GM21515 (cell line): ENCODE measurements at regions not wholly inside any gene's neighbourhood (a gene's known extent, or its start where the extent isn't known, plus 50 kb on each side); places are given as distances from the start of the nearest gene placed in this dataset.
"Not testable (repeated sequence)": the region's sequence is repeated elsewhere in the genome, so short reads cannot be mapped to it uniquely, and the experiment has no call there.

Experiments used
- ATAC-seq: cut with Tn5 transposase; IDR thresholded peaks from one replicate; pipeline ENCODE4 v1.9.1; 2021; ENCODE audit not compliant: unreplicated experiment

DNA sequence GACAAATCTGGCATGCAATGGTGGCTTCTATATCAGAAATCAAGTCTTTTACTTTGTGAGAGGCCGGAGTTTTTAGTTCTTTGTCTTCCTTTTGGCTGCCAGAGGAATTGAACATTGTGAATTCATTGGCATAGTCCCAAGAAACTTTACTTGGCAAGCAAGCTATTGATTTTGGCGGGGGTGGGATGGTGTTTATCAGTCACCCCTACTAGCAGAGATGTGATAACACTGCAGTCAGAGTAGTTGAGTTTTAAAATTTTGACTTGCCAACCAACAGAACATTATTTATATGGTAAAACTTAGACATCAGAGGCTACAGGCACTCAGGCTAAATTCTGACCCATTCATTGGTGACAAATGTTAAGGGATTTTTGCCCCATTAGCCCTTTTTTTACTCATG lies 129.7 kb downstream of the FAM72C start:
- ATAC-seq: not testable (repeated sequence)

DNA sequence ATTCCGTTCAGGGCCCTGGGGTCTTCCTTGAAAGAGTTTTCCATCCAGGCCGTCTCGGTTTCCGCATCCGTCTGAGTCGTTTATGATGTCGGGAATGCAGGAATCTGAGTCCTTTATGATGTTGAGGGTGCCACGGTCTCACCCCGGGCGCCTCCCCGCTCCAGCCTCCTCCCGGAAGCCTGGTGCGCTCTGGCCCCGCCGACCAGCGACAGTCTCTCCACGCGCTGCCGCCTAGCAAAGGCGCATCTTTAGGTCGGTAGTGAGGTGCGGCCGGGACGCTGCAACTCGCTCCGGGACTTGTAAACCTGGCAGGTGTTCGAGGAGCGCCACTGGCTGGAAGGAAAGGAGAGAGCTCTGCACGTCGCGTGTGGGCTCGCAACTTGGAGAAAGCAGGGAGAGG lies 132.6 kb downstream of the FAM72C start:
- not testable (repeated sequence) for ATAC-seq

DNA sequence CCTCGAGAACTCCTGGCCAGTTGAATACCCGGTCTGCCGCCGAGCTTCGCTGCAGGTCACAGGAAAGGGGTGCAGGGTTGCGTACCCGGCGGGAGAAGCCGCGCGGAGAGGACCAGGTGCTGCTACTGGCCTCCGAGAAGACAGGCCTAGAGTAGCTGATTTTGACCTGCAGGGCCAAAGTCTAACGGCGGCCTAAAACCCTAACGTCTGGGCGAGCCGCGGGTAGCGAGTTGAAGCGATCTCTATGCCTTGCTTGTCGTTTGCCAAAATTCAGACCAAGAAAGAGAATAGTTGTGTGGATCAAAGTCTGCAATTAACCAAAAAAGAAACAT lies 133.2 kb downstream of the FAM72C start:
- not testable (repeated sequence) for ATAC-seq

DNA sequence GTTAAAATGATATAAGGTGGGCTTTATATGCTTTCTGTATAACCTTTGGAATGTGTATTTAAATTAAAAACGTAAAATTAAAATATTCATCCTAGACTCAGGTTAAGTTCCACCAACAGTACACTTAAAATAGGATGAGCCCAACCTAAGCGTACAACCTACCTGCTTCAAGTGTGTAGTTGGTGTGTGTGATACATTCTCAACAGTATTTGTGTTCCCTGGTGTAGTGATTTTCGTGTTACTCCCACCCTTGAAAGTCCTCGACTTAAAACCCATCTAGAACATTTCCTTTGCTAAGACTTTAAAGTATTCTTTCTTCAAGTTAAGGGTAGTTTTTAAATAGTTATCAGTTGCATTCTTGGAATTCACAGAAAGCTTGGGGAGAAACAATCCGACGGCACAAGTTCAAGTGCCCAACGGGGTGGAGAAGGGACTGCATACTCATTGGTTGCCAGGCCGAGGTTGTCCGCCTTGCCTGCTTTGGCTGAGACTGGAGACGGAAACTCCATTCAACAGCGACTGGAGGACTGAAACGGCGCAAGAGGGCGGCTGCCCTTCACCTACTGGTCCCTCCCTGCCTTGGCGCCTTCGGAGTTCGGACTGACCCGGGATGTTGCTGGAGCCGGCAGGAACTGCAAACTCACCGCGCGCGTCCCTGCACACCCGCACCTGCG lies 133.7 kb downstream of the FAM72C start:
- ATAC-seq: not testable (repeated sequence)

DNA sequence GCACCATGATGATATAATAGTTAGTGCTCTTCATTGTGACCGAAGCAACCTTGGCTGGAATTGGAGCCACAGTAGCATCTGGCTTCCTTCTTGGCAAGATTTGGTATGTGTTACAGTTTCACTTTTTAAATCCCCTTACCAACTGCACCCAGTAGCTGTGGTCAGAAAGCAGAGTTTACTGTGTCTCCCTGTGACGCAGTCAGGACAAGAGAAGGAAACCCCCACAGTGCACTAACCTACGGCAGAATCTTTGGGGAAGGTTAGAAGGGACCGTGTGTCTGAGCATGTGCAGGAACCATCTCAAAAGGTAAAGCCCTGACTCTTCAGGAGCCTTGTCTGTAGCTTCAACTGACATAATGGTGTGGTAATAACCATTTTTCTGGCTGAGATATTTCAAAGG lies 138.4 kb downstream of the FAM72C start:
- ATAC-seq: not testable (repeated sequence)

DNA sequence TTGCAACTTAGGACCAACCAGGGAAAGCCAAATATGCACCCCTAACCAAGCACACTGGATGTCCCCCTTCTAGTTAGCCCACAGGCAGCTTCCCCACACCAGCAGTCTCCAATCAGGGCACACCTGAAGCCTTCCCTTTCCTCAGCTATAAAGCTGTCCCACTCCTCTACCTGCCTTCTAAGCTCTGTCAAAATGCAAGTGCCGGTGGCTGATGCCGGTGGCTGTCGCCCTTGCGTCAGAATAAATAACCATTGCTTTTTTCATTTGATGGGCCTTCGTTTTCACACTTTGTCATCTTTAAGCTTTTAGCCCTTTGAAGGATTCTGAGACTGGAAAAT lies 139.4 kb downstream of the FAM72C start:
- not testable (repeated sequence) for ATAC-seq

DNA sequence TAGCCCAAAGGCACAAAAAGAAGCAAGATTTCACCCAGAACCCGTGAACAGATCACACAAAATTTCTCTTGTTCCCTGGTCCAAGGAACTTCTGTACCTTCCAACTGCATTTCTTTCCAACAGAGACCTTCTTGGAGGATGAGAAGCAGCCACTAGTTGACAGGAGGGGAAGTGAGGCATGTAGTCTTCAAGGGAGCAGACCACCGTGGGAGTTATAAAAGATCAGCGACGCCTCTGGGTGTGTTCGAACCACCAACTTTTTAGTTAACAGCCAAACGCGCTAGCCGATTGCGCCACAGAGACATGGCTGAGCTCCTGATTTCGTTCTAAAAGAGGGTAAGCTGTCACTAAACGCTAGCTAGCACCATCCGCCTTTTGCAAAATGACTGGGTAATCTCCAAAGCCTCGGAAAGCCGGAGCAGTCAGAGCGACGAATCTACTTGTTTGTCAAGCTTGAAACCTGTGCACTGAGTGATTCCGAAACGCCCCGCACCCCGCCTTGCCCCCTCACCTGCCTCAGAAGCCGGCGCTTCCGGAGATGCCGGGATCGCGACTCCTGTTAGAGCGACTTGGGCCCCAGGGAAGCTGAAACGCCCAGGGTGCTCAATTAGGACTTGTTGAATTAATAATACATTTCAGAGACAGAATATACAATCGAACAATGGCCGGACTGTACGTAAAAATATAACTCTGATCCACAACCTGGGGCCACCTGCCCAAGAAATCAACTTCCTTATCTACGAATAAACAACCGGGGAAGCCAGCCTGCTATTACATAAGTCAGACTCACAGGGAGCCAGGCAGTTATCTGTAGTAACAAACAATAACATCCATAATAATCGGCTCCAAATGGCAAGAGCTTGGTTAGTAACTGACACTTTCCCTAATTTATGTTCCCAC lies 140.1 kb downstream of the FAM72C start:
- ATAC-seq: not testable (repeated sequence)

DNA sequence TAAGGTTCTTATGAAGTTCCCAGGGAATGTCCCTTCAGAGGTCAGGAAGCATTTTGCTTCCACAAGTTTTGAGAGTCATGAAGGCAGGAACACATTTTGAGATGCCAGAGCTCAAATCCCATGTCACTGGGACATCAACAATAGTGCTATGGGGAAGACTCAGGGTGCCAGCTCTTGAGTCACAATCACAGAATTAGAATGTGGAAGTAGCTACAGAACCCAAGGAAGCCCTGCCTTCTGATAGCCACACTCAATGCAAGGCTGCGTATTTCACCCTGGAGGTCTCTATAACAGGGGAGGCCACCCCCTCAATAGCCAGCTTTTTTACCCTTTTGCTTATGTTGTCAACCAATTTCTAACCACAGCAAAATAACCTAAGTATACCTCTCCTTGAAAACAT lies 145.6 kb downstream of the FAM72C start:
- not testable (repeated sequence) for ATAC-seq

DNA sequence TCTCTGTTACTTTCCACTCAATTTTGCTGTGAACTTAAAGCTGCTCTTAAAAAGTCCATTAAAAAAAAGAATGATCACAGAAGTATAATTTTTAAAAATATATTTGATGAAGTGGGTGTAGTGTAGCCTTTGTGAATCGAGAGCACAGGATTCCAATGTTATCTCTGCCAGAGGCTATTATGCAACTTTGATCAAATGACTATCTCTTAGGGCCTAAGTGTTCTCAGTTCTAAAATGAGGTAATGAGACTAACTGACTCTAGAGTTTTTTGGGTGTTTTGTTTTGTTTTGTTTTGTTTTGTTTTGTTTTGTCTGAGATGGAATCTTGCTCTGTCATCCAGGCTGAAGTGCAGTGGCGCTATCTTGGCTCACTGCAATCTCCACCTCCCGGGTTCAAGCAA lies 147.5 kb downstream of the FAM72C start:
- ATAC-seq: not testable (repeated sequence)

DNA sequence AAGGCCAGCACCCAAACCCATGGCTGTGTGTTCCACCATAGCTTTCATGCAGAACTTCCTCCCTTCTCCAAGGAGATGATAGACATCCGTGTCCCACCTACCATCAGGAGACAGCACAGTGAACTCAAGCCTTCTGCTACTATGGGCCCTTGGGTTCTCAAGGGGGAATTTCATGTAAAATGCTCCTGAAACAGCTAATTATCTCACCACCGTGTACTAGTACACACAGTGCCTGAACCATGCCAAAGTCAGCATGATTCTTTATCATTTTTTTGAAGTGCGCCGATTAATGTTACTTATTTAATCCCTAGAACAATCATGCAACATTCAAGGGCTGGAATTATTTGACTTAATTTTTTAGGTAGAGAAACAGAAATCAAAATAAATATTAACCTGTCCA lies 151.7 kb downstream of the FAM72C start:
- ATAC-seq: not testable (repeated sequence)

DNA sequence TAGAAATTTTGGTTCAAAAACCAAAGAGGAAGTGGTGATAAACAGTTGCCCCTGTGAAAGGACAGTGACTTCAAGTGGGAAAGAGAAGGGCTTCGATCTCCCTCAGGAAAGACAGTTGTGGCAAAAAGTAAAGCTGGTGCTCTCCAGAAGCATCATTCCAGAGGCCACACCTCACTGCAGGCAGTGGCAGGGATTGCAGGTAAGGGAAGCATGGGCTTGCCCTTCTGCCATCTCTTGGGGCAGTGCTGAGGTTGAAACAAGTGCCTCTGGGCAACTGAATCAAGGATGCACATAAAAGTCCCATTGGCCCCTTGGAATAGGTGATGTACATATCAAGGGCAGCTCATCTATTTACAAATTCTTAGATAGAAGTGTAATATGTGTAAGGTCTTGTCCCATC lies 155.4 kb downstream of the FAM72C start:
- not testable (repeated sequence) for ATAC-seq

DNA sequence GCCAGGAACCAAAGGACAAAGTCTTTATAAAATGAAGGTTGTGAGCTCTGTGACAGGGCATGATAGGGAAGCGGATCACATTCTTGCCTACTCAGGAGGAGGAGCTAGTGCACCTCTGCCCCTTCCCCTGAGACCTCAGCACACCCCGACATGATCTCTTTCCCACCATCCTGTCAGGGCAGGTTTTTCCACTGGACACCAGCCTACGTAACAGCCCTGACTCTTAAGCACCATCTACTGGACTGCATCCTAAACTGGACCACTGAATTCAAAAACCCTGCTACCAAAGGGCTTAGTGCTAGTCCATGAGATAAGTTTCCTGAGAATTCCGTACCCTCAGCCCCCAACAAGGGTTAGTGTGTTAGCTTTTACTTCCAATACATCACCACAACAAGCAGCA lies 166.4 kb downstream of the FAM72C start:
- not testable (repeated sequence) for ATAC-seq

DNA sequence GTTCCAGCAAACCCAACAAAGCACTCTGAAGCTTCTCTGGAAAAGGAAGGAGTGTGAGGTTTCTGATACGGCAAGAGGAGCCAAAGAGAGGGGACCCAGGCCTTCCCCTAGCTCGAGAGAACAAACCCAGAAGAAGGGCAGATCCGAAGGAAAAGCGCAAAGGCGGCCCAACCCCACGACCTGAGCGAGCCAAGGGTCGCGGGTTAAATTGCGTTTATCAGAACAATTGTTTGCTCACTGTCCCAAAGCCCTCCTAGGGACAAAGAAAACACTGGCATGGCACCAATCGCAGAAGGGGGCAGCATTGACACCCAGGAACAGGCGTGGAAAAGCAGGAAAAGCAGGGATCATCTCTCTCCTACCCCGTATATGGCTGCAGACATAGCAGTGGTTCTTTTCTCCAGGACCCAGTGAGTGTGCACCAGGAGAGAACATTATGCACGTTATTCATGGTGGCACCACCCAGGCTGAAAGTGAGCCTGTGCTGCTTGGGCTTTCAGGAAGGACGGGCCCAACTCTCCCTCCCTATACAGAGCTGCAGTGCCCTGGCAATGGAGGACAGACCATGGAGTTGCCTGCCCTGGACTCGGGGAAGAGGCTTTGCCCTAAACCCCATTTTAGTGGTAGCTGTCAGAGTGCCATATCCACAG lies 167.0 kb downstream of the FAM72C start:
- ATAC-seq: not testable (repeated sequence)

DNA sequence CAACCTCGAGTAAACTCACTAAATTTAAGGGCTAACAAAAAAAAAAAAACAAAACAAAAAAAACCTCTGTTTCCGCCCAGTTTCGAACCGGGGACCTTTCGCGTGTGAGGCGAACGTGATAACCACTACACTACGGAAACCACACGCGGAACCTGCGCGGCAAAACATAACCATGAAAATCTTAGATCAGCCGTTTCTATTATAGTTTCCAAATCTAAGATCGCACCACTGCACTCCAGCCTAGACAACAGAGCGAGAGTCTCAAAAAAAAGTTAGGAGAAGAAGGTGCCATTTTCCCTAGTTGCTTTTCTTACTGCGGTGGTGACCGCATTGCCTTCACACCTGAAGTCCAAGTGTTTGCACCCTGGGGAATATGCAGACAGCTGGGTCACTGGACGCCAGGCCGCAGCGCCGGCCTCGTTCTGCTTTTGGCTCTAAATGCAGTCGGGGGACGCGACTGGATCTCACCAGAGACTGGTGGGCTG lies 167.8 kb downstream of the FAM72C start:
- ATAC-seq: not testable (repeated sequence)

DNA sequence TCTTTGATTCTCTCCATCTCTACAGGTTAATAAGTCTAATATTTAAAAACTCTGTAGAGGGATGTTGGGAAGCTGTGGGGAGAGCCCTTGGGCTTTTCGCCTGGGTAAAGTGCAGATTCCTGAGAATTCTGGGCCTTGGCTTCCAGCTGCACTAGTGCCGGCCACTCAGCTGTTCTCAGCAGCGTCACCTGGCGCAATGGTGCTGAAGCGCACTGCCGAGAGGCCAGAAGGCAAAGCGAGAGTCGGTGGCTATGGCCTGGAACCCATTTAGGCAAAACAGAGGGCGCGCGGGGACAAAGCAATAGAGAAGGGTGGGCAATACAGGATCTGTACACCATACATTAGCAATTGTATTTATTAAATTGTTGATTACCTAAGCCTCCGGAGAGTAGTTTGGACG lies 168.7 kb downstream of the FAM72C start:
- ATAC-seq: not testable (repeated sequence)

DNA sequence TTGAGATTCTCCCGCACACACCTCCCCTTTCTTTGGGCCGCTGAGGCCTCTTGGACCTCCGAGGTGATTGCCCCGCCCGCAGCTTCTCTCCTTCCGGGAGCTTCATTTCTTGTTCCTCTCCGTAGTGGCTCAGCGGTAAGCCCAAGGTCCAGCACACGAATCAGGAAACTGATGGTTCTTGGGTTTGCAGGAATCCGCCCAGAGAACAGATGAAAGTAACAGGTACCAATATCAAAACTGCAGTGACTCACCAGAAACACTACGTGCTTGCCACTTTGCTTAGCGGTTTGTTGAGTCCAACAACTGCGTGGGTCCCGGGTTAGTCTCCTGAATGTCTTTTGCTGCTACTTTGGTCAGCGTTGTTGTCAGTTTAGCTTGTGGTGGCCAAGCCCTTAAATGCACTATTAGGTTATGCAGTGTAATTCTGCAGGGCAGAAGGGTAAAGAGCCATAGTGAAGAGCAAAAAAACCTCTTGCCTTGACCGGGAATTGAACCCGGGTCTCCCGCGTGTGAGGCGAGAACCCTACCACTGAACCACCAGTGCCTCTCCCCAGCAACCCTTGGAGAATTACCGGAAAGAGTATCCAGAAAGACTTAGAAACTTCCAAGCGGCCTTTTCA lies 172.1 kb downstream of the FAM72C start:
- ATAC-seq: not testable (repeated sequence)

DNA sequence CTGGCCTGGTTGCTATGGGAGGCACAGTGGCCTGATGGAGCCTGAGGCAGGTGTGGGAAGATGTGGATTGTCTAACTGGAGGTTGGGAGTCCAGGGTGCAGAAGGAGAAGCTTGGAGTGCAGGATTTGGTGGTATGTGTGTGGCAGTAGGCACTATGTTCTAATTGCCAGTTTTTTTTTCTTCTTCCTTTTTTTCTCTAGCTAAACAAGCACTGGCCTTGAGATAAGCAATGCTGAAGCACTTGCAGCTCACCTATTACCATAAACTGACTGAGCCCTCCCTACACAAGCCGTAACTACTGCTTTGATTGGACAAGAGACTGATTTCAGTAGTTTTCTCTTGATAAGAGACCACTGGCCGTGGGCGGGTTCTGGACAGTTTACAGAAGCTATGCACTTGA lies 175.4 kb downstream of the FAM72C start:
- ATAC-seq: not testable (repeated sequence)

DNA sequence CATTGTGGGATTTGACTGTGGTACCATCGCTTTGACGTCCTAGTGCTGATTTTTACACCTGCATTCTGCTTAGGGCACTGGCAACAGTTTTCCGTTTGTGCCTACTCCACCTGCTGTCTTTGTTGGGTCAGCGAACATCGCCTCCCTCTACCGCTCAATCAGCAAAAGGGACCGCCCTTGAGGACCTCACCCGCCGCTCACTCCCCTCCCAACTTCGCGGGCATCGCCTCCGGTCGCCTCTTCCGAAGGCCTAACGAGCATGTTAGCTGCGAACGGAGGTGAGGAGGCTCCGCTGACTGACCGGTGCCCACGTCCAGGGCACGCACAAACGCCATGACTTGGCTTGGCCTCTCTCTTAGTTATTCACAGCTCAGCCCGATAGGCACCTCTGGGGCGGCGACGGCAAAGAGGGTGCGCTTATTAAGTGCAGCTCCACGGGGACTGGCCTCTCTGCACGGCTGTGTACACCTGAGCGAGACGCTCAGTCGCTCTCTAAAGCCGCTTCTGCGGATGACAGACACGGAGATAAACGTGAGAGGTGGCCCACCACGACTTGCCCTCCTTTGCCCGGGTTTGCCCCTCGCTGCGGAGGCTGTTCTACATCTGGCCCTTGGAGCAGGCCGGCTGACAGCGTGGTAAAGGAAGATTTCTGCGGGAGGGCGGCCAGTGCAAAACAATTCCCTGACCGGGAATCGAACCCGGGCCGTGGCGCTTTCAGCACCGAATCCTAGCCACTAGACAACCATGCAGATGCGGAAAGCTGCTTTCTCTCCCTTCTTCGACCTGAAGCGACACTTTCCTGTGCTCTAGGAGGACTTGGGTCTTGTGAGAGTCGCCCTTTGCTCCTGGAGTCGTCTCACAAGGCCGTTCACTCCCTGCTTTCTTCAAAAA lies 179.5 kb downstream of the FAM72C start:
- ATAC-seq: not testable (repeated sequence)

DNA sequence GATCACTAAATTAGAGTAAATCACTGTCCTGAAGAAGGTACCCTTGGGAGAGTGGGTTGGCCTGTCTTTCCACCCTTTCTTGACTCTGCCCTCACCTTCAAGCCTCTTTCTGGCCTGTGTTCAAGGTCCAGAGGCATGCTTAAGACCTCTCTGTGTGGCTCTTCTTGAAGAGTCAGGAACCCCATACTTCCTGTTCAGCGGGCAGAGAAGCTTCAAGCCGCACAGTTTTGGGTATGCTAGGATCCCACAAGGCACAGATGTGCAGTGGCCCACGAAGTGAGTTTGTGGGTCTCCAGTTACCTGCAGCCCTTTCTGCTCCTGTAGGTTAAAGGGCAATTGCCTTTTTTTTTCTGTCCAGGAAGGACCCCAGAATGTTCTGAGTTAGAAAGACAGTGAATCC lies 185.4 kb downstream of the FAM72C start:
- not testable (repeated sequence) for ATAC-seq

DNA sequence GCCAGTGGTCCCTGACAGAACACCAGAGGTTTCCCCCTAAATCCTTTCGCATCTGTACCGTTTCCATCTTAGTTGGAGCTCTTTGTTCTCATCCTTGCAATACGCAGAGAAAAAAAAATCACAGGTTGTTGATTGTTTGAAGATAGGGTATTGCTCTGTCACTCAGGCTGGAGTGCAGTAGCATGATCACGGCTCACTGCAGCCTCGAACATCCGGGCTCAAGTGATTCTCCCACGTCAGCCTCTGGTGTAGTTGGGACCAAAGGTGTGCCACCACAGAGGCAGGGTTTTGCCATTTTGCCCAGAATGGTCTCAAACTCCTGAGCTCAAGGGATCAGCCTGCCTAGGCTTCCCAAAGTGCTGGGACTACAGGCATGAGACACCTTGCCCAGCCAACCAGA lies 185.9 kb downstream of the FAM72C start:
- not testable (repeated sequence) for ATAC-seq
